ENCODE measurements at regions not wholly inside any gene's neighbourhood (a gene's known extent, or its start where the extent isn't known, plus 50 kb on each side); places are given as distances from the start of the nearest gene placed in this dataset.

DNA sequence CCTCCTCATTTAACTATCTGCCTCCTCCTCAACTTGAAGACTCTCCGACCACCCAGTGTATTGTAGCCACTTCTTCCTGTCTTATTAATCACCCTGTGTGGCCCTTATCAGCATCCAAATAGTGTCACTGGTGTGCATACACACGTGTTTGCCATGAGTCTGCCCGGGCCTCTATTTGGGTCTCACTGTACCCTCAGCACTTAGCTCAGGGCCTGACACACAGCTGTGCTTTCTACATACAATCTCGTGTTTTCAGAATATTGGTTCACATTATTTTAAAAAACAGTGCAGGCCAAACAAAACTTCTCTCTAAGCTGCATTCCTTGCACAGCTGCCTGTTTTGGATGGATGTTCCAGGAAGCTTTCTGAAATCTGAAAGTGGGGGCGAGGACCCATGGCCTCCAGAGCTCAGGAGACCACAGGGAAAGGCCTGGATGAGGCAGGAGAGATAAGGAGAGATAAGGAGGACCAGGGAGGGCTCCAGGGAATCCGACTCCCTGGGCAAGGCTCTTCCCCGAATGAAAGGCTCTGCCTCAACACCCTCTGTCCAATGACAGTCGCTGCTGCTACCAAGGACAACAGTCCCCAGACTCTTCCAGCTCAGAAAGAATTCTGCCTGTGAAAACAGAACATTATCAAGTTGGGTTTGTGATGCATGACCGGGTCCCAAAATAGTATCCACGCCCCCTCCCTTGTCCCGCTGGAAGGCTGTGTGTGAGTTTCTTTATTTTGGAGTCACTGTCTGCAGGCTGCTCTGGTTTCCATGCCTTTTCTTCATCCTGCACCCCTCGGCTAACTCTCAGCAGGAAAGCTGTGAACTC is 255.6 kb downstream of the NSG2 start:
- DNase-seq (ENCODE audit: low read depth in 6 of 9, low spot score in 9 of 9) = no peak
- Histone ChIP-seq H3K9me3 (ENCODE audit: control insufficient read depth in 2 of 2, insufficient read depth in 1 of 2, low read length in 1 of 2) (no peaks in the 10 kb centered on the region), H3K36me3 (ENCODE audit: control insufficient read depth in 2 of 2, insufficient read depth in 2 of 2, low read length in 1 of 2) (no peaks in the 10 kb centered on the region), H3K4me3 (ENCODE audit: low read length in 2 of 2) (no peak overlapping the region), H3K4me1 (ENCODE audit: control insufficient read depth in 2 of 2, insufficient read depth in 2 of 2, low read length in 2 of 2) (no peaks in the 10 kb centered on the region), H3K27me3 (ENCODE audit: control insufficient read depth in 2 of 2, insufficient read depth in 1 of 2, low read length in 1 of 2) (no peaks in the 10 kb centered on the region), H3K27ac (ENCODE audit: low read depth in 1 of 2, low read length in 1 of 2) (no peak overlapping the region)
- 28% methylated on average over 12 of the region's 12 CpGs for WGBS

DNA sequence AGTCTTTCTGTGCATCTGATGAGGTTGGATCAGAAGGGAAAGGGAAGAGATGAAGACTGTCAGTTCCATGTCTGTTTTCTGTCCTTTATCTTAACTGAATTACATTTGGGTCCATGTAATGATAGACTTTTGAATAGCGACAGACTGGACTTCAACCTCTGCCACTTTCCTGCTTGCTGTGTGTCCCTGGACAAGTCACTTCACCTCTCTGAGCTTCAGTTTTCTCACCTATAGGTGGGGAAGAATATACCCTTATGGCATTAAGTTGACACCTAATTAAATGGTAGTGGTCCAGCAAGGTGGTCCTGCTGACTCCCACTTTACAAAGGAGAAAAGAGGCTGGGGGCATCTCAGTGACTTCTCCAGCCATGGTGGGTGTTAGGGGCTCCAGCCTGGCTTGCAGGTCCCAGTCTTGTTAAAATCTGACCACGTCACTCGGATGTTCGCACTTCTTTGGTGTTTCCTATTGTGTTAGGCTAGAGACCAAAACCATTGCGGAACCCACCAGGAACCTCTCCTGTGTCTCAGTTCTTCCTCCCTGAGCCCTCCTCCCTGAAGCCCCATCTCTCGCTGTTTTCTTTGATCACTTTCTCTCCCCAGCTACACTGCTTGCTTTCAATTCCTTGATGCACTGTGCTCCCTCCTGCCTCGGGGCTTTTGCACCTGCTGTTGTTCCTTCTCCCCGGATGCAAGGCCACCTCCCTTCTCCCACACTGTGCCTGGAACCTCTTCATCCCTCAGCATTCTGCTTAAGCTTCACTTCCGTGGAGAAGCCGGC is 256.5 kb downstream of the NSG2 start:
- Histone ChIP-seq H3K27ac (ENCODE audit: low read depth in 1 of 2, low read length in 1 of 2) (no peak overlapping the region), H3K27me3 (ENCODE audit: control insufficient read depth in 2 of 2, insufficient read depth in 1 of 2, low read length in 1 of 2) (no peaks in the 10 kb centered on the region), H3K4me1 (ENCODE audit: control insufficient read depth in 2 of 2, insufficient read depth in 2 of 2, low read length in 2 of 2) (no peaks in the 10 kb centered on the region), H3K36me3 (ENCODE audit: control insufficient read depth in 2 of 2, insufficient read depth in 2 of 2, low read length in 1 of 2) (no peaks in the 10 kb centered on the region), H3K9me3 (ENCODE audit: control insufficient read depth in 2 of 2, insufficient read depth in 1 of 2, low read length in 1 of 2) (no peaks in the 10 kb centered on the region), H3K4me3 (ENCODE audit: low read length in 2 of 2) (no peak overlapping the region)
- 81% methylated on average over 10 of the region's 10 CpGs for WGBS
- no peak for DNase-seq (ENCODE audit: low read depth in 6 of 9, low spot score in 9 of 9)

DNA sequence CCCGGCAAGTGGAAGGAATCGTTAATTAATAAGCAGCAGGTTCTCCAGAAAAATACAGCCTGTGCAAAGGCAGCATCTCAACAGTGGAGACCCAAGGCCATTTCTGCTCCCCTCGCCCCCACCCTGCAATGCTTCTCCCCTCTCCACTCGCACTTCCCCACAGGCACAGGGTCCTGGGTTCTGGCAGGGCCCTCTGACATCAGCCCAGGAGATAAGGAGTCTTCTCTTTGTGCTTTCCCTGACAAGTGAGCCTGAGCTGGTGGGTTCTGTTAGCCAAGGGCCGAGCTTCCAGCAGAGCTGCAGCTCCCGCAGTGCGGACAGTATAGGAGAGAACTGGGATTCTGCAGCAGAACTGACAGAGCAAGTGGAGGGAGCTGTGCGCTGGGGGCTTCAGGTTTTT is 257.5 kb downstream of the NSG2 start:
- Histone ChIP-seq H3K27ac (ENCODE audit: low read depth in 1 of 2, low read length in 1 of 2) (no peak overlapping the region), H3K9me3 (ENCODE audit: control insufficient read depth in 2 of 2, insufficient read depth in 1 of 2, low read length in 1 of 2) (no peaks in the 10 kb centered on the region), H3K36me3 (ENCODE audit: control insufficient read depth in 2 of 2, insufficient read depth in 2 of 2, low read length in 1 of 2) (no peaks in the 10 kb centered on the region), H3K27me3 (ENCODE audit: control insufficient read depth in 2 of 2, insufficient read depth in 1 of 2, low read length in 1 of 2) (no peaks in the 10 kb centered on the region), H3K4me1 (ENCODE audit: control insufficient read depth in 2 of 2, insufficient read depth in 2 of 2, low read length in 2 of 2) (no peaks in the 10 kb centered on the region), H3K4me3 (ENCODE audit: low read length in 2 of 2) (no peak overlapping the region)
- DNase-seq (ENCODE audit: low read depth in 6 of 9, low spot score in 9 of 9) = no peak
- WGBS = 75% methylated on average over 8 of the region's 8 CpGs

DNA sequence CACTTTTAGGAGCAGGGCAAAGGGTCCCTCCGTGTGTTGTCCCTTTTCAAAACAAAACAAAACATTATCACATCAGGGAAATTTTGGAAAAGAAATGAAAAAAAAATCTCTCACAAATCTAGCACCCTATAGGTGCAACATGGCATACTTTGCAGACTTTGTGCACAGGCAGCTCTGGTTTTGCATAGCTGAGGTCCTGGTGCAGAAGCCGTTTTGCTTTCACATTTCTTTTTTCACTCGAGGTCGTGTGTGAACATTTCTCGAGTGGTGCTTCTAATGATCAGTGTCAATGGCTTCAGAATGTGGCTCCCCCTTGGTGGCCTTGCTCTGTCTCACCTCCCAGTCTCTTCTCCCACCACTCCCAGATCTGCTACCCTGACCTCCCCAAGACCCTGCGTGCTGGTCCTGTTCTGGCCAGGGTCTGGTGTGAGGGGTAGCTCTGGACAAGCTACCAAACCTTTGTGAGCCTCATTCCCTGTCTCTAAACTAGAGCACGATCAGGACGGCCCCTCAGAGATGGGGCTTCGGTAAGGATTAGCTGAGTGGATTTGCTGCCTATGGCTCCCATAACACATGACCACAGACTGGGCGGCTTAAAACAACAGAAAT is 258.0 kb downstream of the NSG2 start:
- Histone ChIP-seq H3K27me3 (ENCODE audit: control insufficient read depth in 2 of 2, insufficient read depth in 1 of 2, low read length in 1 of 2) (no peaks in the 10 kb centered on the region), H3K36me3 (ENCODE audit: control insufficient read depth in 2 of 2, insufficient read depth in 2 of 2, low read length in 1 of 2) (no peaks in the 10 kb centered on the region), H3K4me3 (ENCODE audit: low read length in 2 of 2) (no peak overlapping the region), H3K4me1 (ENCODE audit: control insufficient read depth in 2 of 2, insufficient read depth in 2 of 2, low read length in 2 of 2) (no peaks in the 10 kb centered on the region), H3K27ac (ENCODE audit: low read depth in 1 of 2, low read length in 1 of 2) (no peak overlapping the region), H3K9me3 (ENCODE audit: control insufficient read depth in 2 of 2, insufficient read depth in 1 of 2, low read length in 1 of 2) (no peaks in the 10 kb centered on the region)
- DNase-seq (ENCODE audit: low read depth in 6 of 9, low spot score in 9 of 9) = no peak
- 83% methylated on average over 10 of the region's 10 CpGs for WGBS

DNA sequence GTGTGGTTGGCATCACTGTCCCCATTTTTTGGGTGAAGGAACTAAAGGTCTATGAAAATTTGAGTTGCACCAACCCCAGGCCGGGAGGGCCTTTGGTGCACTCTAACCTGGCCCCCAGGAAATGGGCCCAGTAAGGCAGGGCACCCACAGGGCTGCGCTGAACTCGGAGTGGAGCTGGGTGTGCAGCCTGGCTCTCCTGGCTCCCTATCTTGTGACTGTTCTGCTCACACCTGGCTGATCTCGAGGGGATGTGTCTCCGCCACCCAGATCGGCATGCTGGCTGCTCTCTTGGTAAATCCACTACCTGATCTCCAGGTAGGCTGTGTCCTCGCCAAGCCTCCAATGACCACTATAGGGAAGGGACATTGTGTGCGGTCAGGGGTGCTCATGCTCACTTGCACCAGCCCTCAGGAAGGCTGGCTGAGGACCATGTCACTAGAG is 259.8 kb downstream of the NSG2 start:
- no peak for DNase-seq (ENCODE audit: low read depth in 6 of 9, low spot score in 9 of 9)
- Histone ChIP-seq H3K27ac (ENCODE audit: low read depth in 1 of 2, low read length in 1 of 2) (no peak overlapping the region), H3K36me3 (ENCODE audit: control insufficient read depth in 2 of 2, insufficient read depth in 2 of 2, low read length in 1 of 2) (no peaks in the 10 kb centered on the region), H3K9me3 (ENCODE audit: control insufficient read depth in 2 of 2, insufficient read depth in 1 of 2, low read length in 1 of 2) (no peaks in the 10 kb centered on the region), H3K4me3 (ENCODE audit: low read length in 2 of 2) (no peak overlapping the region), H3K4me1 (ENCODE audit: control insufficient read depth in 2 of 2, insufficient read depth in 2 of 2, low read length in 2 of 2) (no peaks in the 10 kb centered on the region), H3K27me3 (ENCODE audit: control insufficient read depth in 2 of 2, insufficient read depth in 1 of 2, low read length in 1 of 2) (peaks cover 0 to 2% of the 10 kb centered on the region in 2 donors)
- 85% methylated on average over 8 of the region's 8 CpGs for WGBS

DNA sequence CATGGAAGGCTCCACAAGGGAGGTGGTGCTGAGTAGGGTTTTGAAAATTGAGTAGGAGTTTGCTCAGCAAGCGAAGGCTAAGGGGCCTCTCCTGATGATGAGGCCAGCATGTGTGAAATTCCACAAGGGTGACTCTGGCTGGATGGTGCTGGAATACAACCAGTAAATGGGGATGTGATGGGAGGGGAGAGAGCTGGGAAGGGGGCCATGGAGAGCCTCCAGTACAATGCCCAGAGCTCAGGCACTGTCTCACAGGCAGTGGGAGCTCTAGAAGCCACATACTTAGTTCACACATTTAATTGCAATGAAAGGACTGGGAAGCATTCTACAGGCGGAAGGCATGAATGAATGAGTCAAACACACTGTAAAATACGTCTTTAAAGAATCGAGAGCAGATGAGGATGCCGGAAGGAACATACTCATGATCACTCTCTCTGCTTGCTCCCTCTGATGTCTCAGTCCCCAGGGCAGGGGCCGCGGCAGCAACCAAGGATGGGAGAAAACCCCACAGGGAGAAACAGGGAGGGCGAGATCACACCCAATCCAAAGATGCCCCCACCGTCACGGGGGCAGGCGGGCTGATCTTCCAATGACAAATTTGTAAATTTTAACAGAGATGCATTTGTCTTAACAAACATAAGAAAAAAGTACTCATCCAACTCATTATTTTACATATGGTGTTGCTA is 261.0 kb downstream of the NSG2 start:
- Histone ChIP-seq H3K4me3 (ENCODE audit: low read length in 2 of 2) (no peak overlapping the region), H3K36me3 (ENCODE audit: control insufficient read depth in 2 of 2, insufficient read depth in 2 of 2, low read length in 1 of 2) (no peaks in the 10 kb centered on the region), H3K4me1 (ENCODE audit: control insufficient read depth in 2 of 2, insufficient read depth in 2 of 2, low read length in 2 of 2) (no peaks in the 10 kb centered on the region), H3K27ac (ENCODE audit: low read depth in 1 of 2, low read length in 1 of 2) (no peak overlapping the region), H3K9me3 (ENCODE audit: control insufficient read depth in 2 of 2, insufficient read depth in 1 of 2, low read length in 1 of 2) (no peaks in the 10 kb centered on the region), H3K27me3 (ENCODE audit: control insufficient read depth in 2 of 2, insufficient read depth in 1 of 2, low read length in 1 of 2) (peaks cover under 1 to 11% of the 10 kb centered on the region in 2 donors)
- 87% methylated on average over 11 of the region's 11 CpGs for WGBS
- DNase-seq (ENCODE audit: low read depth in 6 of 9, low spot score in 9 of 9) = no peak

DNA sequence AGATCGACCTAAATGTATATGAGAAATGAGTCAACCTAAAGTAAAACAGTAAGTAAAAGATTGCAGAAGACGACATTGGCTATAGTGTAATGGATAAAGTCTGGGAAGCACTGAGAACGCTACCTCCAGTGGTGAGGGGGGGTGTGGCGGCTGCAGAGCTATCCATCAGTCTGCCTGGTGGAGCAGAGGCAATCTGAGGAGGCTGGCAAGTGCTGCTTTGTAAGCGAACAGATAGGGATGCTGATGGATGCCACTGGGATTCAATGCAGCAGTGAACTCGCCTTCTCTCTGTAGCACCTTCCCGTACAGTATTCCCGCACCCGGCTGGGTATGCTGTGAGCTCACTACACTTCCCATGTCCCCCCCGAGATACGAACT is 261.5 kb downstream of the NSG2 start:
- no peak overlapping the region for H3K27ac ChIP-seq (ENCODE audit: low read depth in 1 of 2, low read length in 1 of 2)
- no peaks in the 10 kb centered on the region for H3K9me3 ChIP-seq (ENCODE audit: control insufficient read depth in 2 of 2, insufficient read depth in 1 of 2, low read length in 1 of 2)
- H3K36me3 ChIP-seq (ENCODE audit: control insufficient read depth in 2 of 2, insufficient read depth in 2 of 2, low read length in 1 of 2) = no peaks in the 10 kb centered on the region
- no peak overlapping the region for H3K4me3 ChIP-seq (ENCODE audit: low read length in 2 of 2)
- peaks cover 4 to 16% of the 10 kb centered on the region in 2 donors for H3K27me3 ChIP-seq (ENCODE audit: control insufficient read depth in 2 of 2, insufficient read depth in 1 of 2, low read length in 1 of 2)
- no peaks in the 10 kb centered on the region for H3K4me1 ChIP-seq (ENCODE audit: control insufficient read depth in 2 of 2, insufficient read depth in 2 of 2, low read length in 2 of 2)
- DNase-seq (ENCODE audit: low read depth in 6 of 9, low spot score in 9 of 9) = no peak
- WGBS = 60% methylated on average over 11 of the region's 11 CpGs

DNA sequence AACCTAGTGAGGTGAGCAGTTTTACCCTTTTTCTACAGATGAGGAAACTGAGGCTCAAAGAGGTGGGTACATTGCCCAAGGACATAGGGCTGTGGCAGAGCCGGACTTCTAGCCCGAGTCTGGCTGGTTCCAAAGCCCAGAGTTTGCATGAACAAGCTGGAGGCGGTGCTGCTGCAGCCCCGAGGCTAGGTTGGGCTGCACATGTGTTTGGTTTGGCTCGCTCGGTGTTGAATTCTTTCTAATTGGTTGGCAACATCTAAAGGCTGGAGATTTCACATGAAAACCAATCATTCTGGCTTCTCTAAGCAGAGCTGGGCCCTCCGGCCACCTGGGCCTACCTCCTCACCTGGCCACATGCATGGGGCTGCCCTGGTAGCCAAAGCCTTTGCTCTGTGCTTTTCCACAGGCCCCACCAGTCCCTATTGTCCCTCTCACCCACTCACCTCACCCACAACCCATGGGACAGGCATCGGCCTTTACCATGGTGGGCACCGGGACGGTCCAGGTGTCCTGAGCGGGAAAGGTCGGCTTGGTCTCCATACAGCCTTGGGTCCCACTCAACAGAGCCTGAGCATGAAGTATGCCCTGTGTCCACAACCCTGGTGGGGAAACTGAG is 262.3 kb downstream of the NSG2 start:
- H3K9me3 ChIP-seq (ENCODE audit: control insufficient read depth in 2 of 2, insufficient read depth in 1 of 2, low read length in 1 of 2) = no peaks in the 10 kb centered on the region
- H3K4me3 ChIP-seq (ENCODE audit: low read length in 2 of 2) = no peak overlapping the region
- H3K36me3 ChIP-seq (ENCODE audit: control insufficient read depth in 2 of 2, insufficient read depth in 2 of 2, low read length in 1 of 2) = no peaks in the 10 kb centered on the region
- no peaks in the 10 kb centered on the region for H3K4me1 ChIP-seq (ENCODE audit: control insufficient read depth in 2 of 2, insufficient read depth in 2 of 2, low read length in 2 of 2)
- H3K27ac ChIP-seq (ENCODE audit: low read depth in 1 of 2, low read length in 1 of 2) = no peak overlapping the region
- no peak for DNase-seq (ENCODE audit: low read depth in 6 of 9, low spot score in 9 of 9)
- H3K27me3 ChIP-seq (ENCODE audit: control insufficient read depth in 2 of 2, insufficient read depth in 1 of 2, low read length in 1 of 2) = peaks cover 4 to 23% of the 10 kb centered on the region in 2 donors
- 87% methylated on average over 12 of the region's 12 CpGs for WGBS

Measured in thymus (tissue), 11 donors.